AG10803 (cell line): ENCODE measurements at regions not wholly inside any gene's neighbourhood (a gene's known extent, or its start where the extent isn't known, plus 50 kb on each side); places are given as distances from the start of the nearest gene placed in this dataset.
A peak's percentile ranks its signal among the peaks of the same experiment; 100 is the strongest.

Experiments used
- DNase-seq: peaks from one replicate; pipeline ENCODE4 v3.0.0; 2010; ENCODE audit warnings: low read depth
- H3K4me3 ChIP-seq: 2 replicates; pipeline ENCODE4 v1.5.1; 2011; ENCODE audit warnings: mild to moderate bottlenecking, low read length, control low read depth
- CTCF ChIP-seq: conservative IDR thresholded peaks from 2 replicates; pipeline ENCODE4 v1.5.1; 2011; ENCODE audit warnings: mild to moderate bottlenecking, low read length, control low read depth, inconsistent platforms

- no peak for TF ChIP-seq CTCF
- no peak overlapping the region for H3K4me3 ChIP-seq
- no peak for DNase-seq
Measured at GRCh38 chr16:64784635-64785034, 337.2 kb downstream of the CDH11 start.

GRCh38 chr16:64782484-64782883, 339.4 kb downstream of the CDH11 start:
- no peak for DNase-seq
- TF ChIP-seq CTCF: no peak
- H3K4me3 ChIP-seq: no peak overlapping the region

DNA sequence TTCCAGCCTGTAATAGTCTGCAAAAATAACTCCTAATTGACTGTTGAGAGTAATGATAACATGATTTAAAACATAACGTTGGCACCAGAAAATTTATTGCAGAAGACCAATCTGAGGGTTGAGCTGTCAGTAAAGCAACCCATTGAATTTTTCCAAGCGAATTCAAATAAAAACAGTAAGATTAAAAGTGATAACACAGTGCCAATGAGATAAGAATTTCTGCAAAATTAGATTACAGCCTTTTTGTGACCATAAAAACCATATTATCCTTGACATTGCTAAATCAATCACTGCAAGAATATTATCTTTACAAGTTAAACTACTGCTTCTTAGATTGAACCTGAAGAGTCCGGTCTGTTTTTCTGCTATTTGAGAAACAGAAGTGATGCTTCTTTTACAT, 341.4 kb downstream of the CDH11 start:
- DNase-seq: no peak
- TF ChIP-seq CTCF: no peak
- no peak overlapping the region for H3K4me3 ChIP-seq

GRCh38 chr16:64778777-64779176, 343.1 kb downstream of the CDH11 start:
- no peak for TF ChIP-seq CTCF
- DNase-seq: no peak
- no peak overlapping the region for H3K4me3 ChIP-seq

DNA sequence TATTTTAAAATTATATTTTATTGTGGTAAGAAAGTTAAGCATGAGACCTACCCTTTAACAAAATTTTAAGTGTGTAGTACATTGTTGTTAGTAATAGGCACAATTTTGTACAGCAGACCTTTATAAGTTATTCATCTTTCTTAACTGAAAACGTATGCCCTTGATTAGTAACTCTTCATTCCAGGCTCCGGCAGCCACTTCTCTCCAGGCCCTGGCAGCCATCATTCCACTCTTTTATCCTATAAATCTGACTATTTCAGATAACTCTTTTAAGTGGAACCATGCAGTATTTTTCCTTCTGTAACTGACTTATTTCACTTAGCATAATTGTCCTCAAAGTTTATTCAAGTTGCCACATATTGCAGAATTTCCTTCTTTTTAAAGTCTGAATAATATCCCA, 348.2 kb downstream of the CDH11 start:
- no peak overlapping the region for H3K4me3 ChIP-seq
- DNase-seq: no peak
- no peak for TF ChIP-seq CTCF

- no peak overlapping the region for H3K4me3 ChIP-seq
- no peak for TF ChIP-seq CTCF
- DNase-seq: peak; percentile 41
Measured at GRCh38 chr16:64773184-64773583, 348.7 kb downstream of the CDH11 start.

GRCh38 chr16:64771273-64771672, 350.6 kb downstream of the CDH11 start:
- TF ChIP-seq CTCF: no peak
- DNase-seq: no peak
- H3K4me3 ChIP-seq: no peak overlapping the region
